ENCODE measurements at regions not wholly inside any gene's neighbourhood (a gene's known extent, or its start where the extent isn't known, plus 50 kb on each side); places are given as distances from the start of the nearest gene placed in this dataset.

DNA sequence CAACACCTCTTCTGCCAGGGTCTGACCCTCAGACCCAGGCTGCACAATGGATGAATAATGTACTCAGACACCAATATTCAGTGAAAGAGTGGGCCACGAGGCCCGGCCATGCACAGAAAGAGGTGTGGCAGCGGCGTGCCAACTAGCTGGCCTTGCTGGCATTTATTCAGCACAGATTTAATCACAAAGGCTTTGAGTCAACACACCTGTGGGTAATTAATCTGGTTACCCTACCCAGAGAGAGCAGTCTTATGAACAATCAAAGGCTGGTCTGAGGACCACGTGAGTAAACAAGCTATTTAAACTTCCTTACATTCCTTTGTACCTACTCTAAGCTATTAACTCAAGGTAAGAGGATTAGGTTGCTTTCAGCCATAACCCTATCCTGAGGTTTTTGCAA, 324.8 kb downstream of the C12orf50 start:
- no peak overlapping the region for H2BK15ac ChIP-seq (ENCODE audit: low read depth, low read length)
- H3K56ac ChIP-seq (ENCODE audit: insufficient read length, low read depth, low read length), result no peak overlapping the region
- Mint-ChIP-seq H3K4me1 (no peaks in the 10 kb centered on the region), H3K36me3 (ENCODE audit: insufficient read depth in 1 of 3, low read depth in 3 of 3) (peaks cover 0 to 10% (median 2%) of the 10 kb centered on the region in 3 experiments; a peak in 4 of 7 replicates), H3K27ac (no peak overlapping the region), H3K9me3 (peaks cover 16 to 18% of the 10 kb centered on the region in 2 experiments), H3K4me3 (no peak overlapping the region), H3K27me3 (ENCODE audit: low read depth) (no peaks in the 10 kb centered on the region; the same call in none of the 2 replicates)
- no peaks in the 10 kb centered on the region for H3K79me1 ChIP-seq (ENCODE audit: insufficient read depth, low read depth, low read length, poor library complexity, severe bottlenecking)
- no peaks in the 10 kb centered on the region; the same call in 1 of the 2 replicates for H3K4me1 ChIP-seq (ENCODE audit: insufficient read depth, low read length)
- H4K20me1 ChIP-seq (ENCODE audit: control insufficient read depth, insufficient read depth, insufficient read length), result no peaks in the 10 kb centered on the region
- H3T11ph ChIP-seq (ENCODE audit: low read length), result no peak overlapping the region
- H4K5ac ChIP-seq (ENCODE audit: insufficient read length, low read depth, low read length), result no peak overlapping the region
- H4K8ac ChIP-seq (replicated peaks; ENCODE audit: insufficient read length, low read depth, low read length), result no peak overlapping the region
- H3K14ac ChIP-seq (ENCODE audit: insufficient read depth, low read length), result no peak overlapping the region
- WGBS (ENCODE audit: extremely low coverage, insufficient read length, low lambda C conversion rate), result no CpG with 5 or more reads among the region's 5 CpGs
- H3K23me2 ChIP-seq (ENCODE audit: insufficient read length, low read depth, low read length, poor library complexity, severe bottlenecking), result no peaks in the 10 kb centered on the region
- H3K4me2 ChIP-seq (ENCODE audit: insufficient read depth, insufficient read length, low read length), result no peak overlapping the region
- no peak overlapping the region for H2BK12ac ChIP-seq (ENCODE audit: insufficient read length, low read depth, low read length)
- no peak overlapping the region for H3K18ac ChIP-seq (ENCODE audit: insufficient read length, low read depth, low read length)
- H4K91ac ChIP-seq (ENCODE audit: insufficient read length, low read depth, low read length), result no peak overlapping the region
- no peak overlapping the region for H2BK120ac ChIP-seq (ENCODE audit: low read depth, low read length, poor library complexity, severe bottlenecking)
- H3K79me2 ChIP-seq (ENCODE audit: insufficient read depth, low read length), result no peaks in the 10 kb centered on the region
- no peak overlapping the region for H3K27ac ChIP-seq (ENCODE audit: insufficient read length, low read depth, low read length)
- DNase-seq, result no peak
- H3K27me3 ChIP-seq (ENCODE audit: insufficient read depth, low read length), result no peaks in the 10 kb centered on the region
- no peak overlapping the region for H2AFZ ChIP-seq (ENCODE audit: low read length)
- no peak overlapping the region for H2AK5ac ChIP-seq (ENCODE audit: insufficient read length, low read length)
- H3K23ac ChIP-seq (ENCODE audit: insufficient read length, low read depth, low read length), result no peak overlapping the region
- no peak overlapping the region for H3K4ac ChIP-seq (ENCODE audit: low read depth, low read length)
- no peak overlapping the region for H3K9ac ChIP-seq (ENCODE audit: extremely low read depth, insufficient read length, low read length)
- no peak overlapping the region for H2BK5ac ChIP-seq (ENCODE audit: insufficient read length, low read length)
- H2BK20ac ChIP-seq (ENCODE audit: low read depth, low read length, poor library complexity, severe bottlenecking), result no peak overlapping the region
- TF ChIP-seq, protein P1, sequence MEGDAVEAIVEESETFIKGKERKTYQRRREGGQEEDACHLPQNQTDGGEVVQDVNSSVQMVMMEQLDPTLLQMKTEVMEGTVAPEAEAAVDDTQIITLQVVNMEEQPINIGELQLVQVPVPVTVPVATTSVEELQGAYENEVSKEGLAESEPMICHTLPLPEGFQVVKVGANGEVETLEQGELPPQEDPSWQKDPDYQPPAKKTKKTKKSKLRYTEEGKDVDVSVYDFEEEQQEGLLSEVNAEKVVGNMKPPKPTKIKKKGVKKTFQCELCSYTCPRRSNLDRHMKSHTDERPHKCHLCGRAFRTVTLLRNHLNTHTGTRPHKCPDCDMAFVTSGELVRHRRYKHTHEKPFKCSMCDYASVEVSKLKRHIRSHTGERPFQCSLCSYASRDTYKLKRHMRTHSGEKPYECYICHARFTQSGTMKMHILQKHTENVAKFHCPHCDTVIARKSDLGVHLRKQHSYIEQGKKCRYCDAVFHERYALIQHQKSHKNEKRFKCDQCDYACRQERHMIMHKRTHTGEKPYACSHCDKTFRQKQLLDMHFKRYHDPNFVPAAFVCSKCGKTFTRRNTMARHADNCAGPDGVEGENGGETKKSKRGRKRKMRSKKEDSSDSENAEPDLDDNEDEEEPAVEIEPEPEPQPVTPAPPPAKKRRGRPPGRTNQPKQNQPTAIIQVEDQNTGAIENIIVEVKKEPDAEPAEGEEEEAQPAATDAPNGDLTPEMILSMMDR (conservative IDR thresholded peaks at IDR 0.05), result no peak
- no peaks in the 10 kb centered on the region for H3K9me3 ChIP-seq (ENCODE audit: control insufficient read depth, low read depth, low read length)
